IMR-90 (cell line): ENCODE measurements at regions not wholly inside any gene's neighbourhood (a gene's known extent, or its start where the extent isn't known, plus 50 kb on each side); places are given as distances from the start of the nearest gene placed in this dataset.

ENCODE experiments used
- ATAC-seq: fragments of 200-7000 bp; cut with Tn5 transposase; 2 replicates; pipeline ENCODE4 v1.9.1; 2020; ENCODE audit warnings: low read depth, mild to moderate bottlenecking, moderate library complexity
- BruUV-seq: library from RNA; stranded (reverse); fragments of 400-500 nt; replicated peaks from 2 replicates; lab custom pipeline; 2021; lab: Mats Ljungman, UMichigan
- CTCF ChIA-PET: fragments of 300-600 bp; formaldehyde crosslinking; extraction: SDS; loops from one replicate; lab custom pipeline; 2021; ENCODE audit warnings: antibody characterized with exemption; lab: Yijun Ruan, JAX
- POLR2A ChIA-PET: fragments of 300-600 bp; sonication (Branson Sonifier 250); formaldehyde crosslinking; loops from one replicate; lab custom pipeline; 2022; ENCODE audit warnings: antibody characterized with exemption; ENCODE audit not compliant: unreplicated experiment; lab: Charles Lee
- DNase-seq: peaks from one replicate; pipeline ENCODE4 v3.0.0; 2013
- H2AFZ ChIP-seq: replicated peaks from 2 replicates; pipeline ENCODE3; 2013; ENCODE audit warnings: low read length, mild to moderate bottlenecking; ENCODE audit not compliant: poor library complexity
- H2AK5ac ChIP-seq: 2 replicates; pipeline ENCODE4 v1.6.1; 2013; ENCODE audit warnings: low read depth, low read length, inconsistent platforms
- H2AK9ac ChIP-seq: replicated peaks from 2 replicates; pipeline ENCODE3; 2013; ENCODE audit warnings: mild to moderate bottlenecking, low read depth, low read length, moderate library complexity; ENCODE audit not compliant: poor library complexity
- H2BK120ac ChIP-seq: 2 replicates; pipeline ENCODE4 v1.6.1; 2013; ENCODE audit warnings: low read depth, low read length, inconsistent platforms
- H2BK15ac ChIP-seq: 3 replicates; pipeline ENCODE4 v1.6.1; 2013; ENCODE audit warnings: low read depth, low read length, inconsistent platforms
- H2BK20ac ChIP-seq: 2 replicates; pipeline ENCODE4 v1.6.1; 2013; ENCODE audit warnings: low read depth, mild to moderate bottlenecking, inconsistent platforms, low read length, moderate library complexity
- H2BK5ac ChIP-seq: 2 replicates; pipeline ENCODE4 v1.6.1; 2013; ENCODE audit warnings: mild to moderate bottlenecking, low read depth, low read length, inconsistent platforms; ENCODE audit not compliant: poor library complexity, severe bottlenecking
- H3K14ac ChIP-seq: replicated peaks from 2 replicates; pipeline ENCODE4 v1.6.1; 2013; ENCODE audit warnings: low read depth, low read length, inconsistent platforms
- H3K18ac ChIP-seq: 2 replicates; pipeline ENCODE4 v1.6.1; 2013; ENCODE audit warnings: low read depth, low read length, control low read depth
- H3K23ac ChIP-seq: 2 replicates; pipeline ENCODE4 v1.6.1; 2013; ENCODE audit warnings: low read depth, low read length, inconsistent platforms
- H3K27ac ChIP-seq: 2 replicates; pipeline ENCODE4 v1.5.1; 2013; ENCODE audit warnings: mild to moderate bottlenecking, control low read depth, low read length; ENCODE audit not compliant: insufficient read depth
- H3K27me3 ChIP-seq: 2 replicates; pipeline ENCODE4 v1.6.1; 2013; ENCODE audit warnings: low read length; ENCODE audit not compliant: control insufficient read depth, insufficient read depth
- H3K36me3 ChIP-seq: 2 replicates; pipeline ENCODE4 v1.6.1; 2013; ENCODE audit warnings: low read length, mixed read lengths; ENCODE audit not compliant: control insufficient read depth, insufficient read depth
- H3K4ac ChIP-seq: 2 replicates; pipeline ENCODE4 v1.6.1; 2013; ENCODE audit warnings: low read depth, low read length, inconsistent platforms
- H3K4me1 ChIP-seq: 2 replicates; pipeline ENCODE4 v1.6.1; 2013; ENCODE audit warnings: low read length, mixed read lengths; ENCODE audit not compliant: control insufficient read depth, insufficient read depth
- H3K4me2 ChIP-seq: 2 replicates; pipeline ENCODE4 v1.6.1; 2013; ENCODE audit warnings: low read depth, mild to moderate bottlenecking, control low read depth, low read length, moderate library complexity
- H3K4me3 ChIP-seq: 2 replicates; pipeline ENCODE4 v1.5.1; 2013; ENCODE audit warnings: low read depth, mild to moderate bottlenecking, control low read depth, low read length, moderate library complexity; ENCODE audit not compliant: insufficient read depth
- H3K56ac ChIP-seq: 2 replicates; pipeline ENCODE4 v1.6.1; 2013; ENCODE audit warnings: low read length, inconsistent platforms; ENCODE audit not compliant: insufficient read depth; ENCODE audit errors: extremely low read depth
- H3K79me1 ChIP-seq, 2 experiments: 2 replicates each; pipeline ENCODE4 v1.6.1; 2013; ENCODE audit warnings: low read length in 2 of 2, inconsistent platforms in 1 of 2, low read depth in 1 of 2
- H3K9ac ChIP-seq: 2 replicates; pipeline ENCODE4 v1.6.1; 2013; ENCODE audit warnings: low read depth, low read length, control low read depth
- H3K9me1 ChIP-seq: 2 replicates; pipeline ENCODE4 v1.6.1; 2013; ENCODE audit warnings: low read length, inconsistent platforms; ENCODE audit not compliant: insufficient read depth
- H3K9me3 ChIP-seq: 2 replicates; pipeline ENCODE4 v1.6.1; 2013; ENCODE audit warnings: low read length; ENCODE audit not compliant: control insufficient read depth, insufficient read depth
- H4K20me1 ChIP-seq: 2 replicates; pipeline ENCODE4 v1.6.1; 2013; ENCODE audit warnings: low read length, inconsistent platforms; ENCODE audit not compliant: insufficient read depth
- H4K5ac ChIP-seq: 2 replicates; pipeline ENCODE4 v1.6.1; 2013; ENCODE audit warnings: mild to moderate bottlenecking, low read depth, low read length, control low read depth
- H4K8ac ChIP-seq, 2 experiments: 2 replicates each; pipeline ENCODE4 v1.6.1; 2013; ENCODE audit warnings: low read depth in 2 of 2, low read length in 2 of 2, control low read depth in 1 of 2, inconsistent platforms in 1 of 2
- H4K91ac ChIP-seq: 2 replicates; pipeline ENCODE4 v1.6.1; 2013; ENCODE audit warnings: low read depth, low read length, inconsistent platforms; ENCODE audit not compliant: insufficient read depth
- BHLHE40 ChIP-seq: fragments of 150-350 bp; IDR thresholded peaks from 2 replicates; pipeline ENCODE4 v1.6.1; 2016; ENCODE audit warnings: mild to moderate bottlenecking, low read depth, low read length
- CHD1 ChIP-seq: IDR thresholded peaks from 2 replicates; pipeline ENCODE4 v1.6.1; 2012; ENCODE audit warnings: low read depth, low read length, improper control_type of control experiment
- FOS ChIP-seq: fragments of 150-350 bp; IDR thresholded peaks from 2 replicates; pipeline ENCODE4 v1.6.1; 2016; ENCODE audit warnings: low read depth, low read length
- POLR2A ChIP-seq: IDR thresholded peaks from 2 replicates; pipeline ENCODE4 v1.6.1; 2012; ENCODE audit warnings: mild to moderate bottlenecking, low read depth, low read length
- RAD21 ChIP-seq: IDR thresholded peaks from 2 replicates; pipeline ENCODE4 v1.6.1; 2012; ENCODE audit warnings: low read length, improper control_type of control experiment
- SMC3 ChIP-seq: fragments of 150-350 bp; IDR thresholded peaks from 2 replicates; pipeline ENCODE4 v1.6.1; 2016; ENCODE audit warnings: low read depth, mild to moderate bottlenecking, antibody characterized with exemption, low read length, moderate library complexity
- dilution Hi-C: fragments of 300-500 bp; cut with HindIII; formaldehyde crosslinking; loops from one replicate; pipeline ENCODE4 v1.14.3; 2018; ENCODE audit warnings: low sequenced_read_pairs; ENCODE audit not compliant: unreplicated experiment
- in situ Hi-C: fragments of 300-500 bp; cut with MboI; formaldehyde crosslinking; loops from 3 replicates; pipeline ENCODE4 v1.14.3; 2019; ENCODE audit warnings: low sequenced_read_pairs, inconsistent platforms, mixed read lengths
- intact Hi-C: fragments of 100-400 bp; cut with micrococcal nuclease; formaldehyde crosslinking; loops from 2 replicates; pipeline ENCODE4 v1.10.0; 2022
- TF ChIP-seq, protein P1 (sequence below): conservative IDR thresholded peaks from 2 replicates; pipeline ENCODE4 v1.5.1; 2012; ENCODE audit warnings: mild to moderate bottlenecking, low read depth, low read length, improper control_type of control experiment
- TF ChIP-seq, protein P2 (sequence below): fragments of 150-350 bp; IDR thresholded peaks from 2 replicates; pipeline ENCODE4 v1.6.1; 2017; ENCODE audit warnings: mild to moderate bottlenecking, antibody characterized with exemption, low read length, low read depth
- TF ChIP-seq, protein P3 (sequence below): fragments of 150-350 bp; IDR thresholded peaks from 2 replicates; pipeline ENCODE4 v1.6.1; 2016; ENCODE audit warnings: low read depth, mild to moderate bottlenecking, low read length, moderate library complexity, borderline replicate concordance

DNA sequence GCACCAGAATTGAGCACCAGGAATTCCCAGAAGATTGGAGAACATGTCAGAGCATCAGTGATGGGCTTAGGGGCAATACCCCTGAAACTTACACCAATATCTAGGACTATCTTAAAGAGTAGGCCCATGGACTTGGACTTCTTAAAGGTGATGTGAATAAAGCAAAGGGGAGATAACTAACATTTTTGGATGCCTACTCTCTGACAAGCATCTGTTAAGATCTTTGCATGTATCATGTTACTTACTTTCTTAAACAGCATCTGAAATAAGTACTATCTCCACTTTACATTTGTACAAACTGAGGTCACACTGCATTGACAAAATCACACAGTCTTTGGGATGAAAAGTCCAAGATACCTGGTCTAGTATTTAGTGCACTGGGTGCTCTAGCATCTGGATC is 258.6 kb upstream of the ARSJ start:
- no peak overlapping the region for H2BK120ac ChIP-seq
- dilution Hi-C loops, result no loop called here

More for the DNA sequence above, 258.6 kb upstream of the ARSJ start:
- no peak overlapping the region for H3K27ac ChIP-seq
- H2AFZ ChIP-seq, result no peak overlapping the region
- H3K9me1 ChIP-seq, result no peaks in the 10 kb centered on the region
- H4K20me1 ChIP-seq, result no peaks in the 10 kb centered on the region
- no peaks in the 10 kb centered on the region for H3K79me1 ChIP-seq
- H3K23ac ChIP-seq, result no peak overlapping the region
- no peak overlapping the region for H3K9ac ChIP-seq
- no peak overlapping the region for H4K5ac ChIP-seq
- no peak overlapping the region for H4K91ac ChIP-seq
- intact Hi-C loops, result no loop called here
- POLR2A ChIA-PET, result no interaction called here
- in situ Hi-C loops, result no loop called here
- no peak overlapping the region for H2AK5ac ChIP-seq
- no peak overlapping the region for H2AK9ac ChIP-seq
- H2BK20ac ChIP-seq, result no peak overlapping the region
- no peak overlapping the region for H3K56ac ChIP-seq
- no peak overlapping the region for H3K18ac ChIP-seq
- DNase-seq (no peak), ATAC-seq (no peak)
- TF ChIP-seq SMC3, result no peak
- TF ChIP-seq FOS, result no peak
- TF ChIP-seq, protein P1, sequence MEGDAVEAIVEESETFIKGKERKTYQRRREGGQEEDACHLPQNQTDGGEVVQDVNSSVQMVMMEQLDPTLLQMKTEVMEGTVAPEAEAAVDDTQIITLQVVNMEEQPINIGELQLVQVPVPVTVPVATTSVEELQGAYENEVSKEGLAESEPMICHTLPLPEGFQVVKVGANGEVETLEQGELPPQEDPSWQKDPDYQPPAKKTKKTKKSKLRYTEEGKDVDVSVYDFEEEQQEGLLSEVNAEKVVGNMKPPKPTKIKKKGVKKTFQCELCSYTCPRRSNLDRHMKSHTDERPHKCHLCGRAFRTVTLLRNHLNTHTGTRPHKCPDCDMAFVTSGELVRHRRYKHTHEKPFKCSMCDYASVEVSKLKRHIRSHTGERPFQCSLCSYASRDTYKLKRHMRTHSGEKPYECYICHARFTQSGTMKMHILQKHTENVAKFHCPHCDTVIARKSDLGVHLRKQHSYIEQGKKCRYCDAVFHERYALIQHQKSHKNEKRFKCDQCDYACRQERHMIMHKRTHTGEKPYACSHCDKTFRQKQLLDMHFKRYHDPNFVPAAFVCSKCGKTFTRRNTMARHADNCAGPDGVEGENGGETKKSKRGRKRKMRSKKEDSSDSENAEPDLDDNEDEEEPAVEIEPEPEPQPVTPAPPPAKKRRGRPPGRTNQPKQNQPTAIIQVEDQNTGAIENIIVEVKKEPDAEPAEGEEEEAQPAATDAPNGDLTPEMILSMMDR, result no peak
- TF ChIP-seq POLR2A, result no peak
- TF ChIP-seq, protein P2, sequence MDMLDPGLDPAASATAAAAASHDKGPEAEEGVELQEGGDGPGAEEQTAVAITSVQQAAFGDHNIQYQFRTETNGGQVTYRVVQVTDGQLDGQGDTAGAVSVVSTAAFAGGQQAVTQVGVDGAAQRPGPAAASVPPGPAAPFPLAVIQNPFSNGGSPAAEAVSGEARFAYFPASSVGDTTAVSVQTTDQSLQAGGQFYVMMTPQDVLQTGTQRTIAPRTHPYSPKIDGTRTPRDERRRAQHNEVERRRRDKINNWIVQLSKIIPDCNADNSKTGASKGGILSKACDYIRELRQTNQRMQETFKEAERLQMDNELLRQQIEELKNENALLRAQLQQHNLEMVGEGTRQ, result no peak
- no peak for TF ChIP-seq RAD21
- TF ChIP-seq, protein P3, sequence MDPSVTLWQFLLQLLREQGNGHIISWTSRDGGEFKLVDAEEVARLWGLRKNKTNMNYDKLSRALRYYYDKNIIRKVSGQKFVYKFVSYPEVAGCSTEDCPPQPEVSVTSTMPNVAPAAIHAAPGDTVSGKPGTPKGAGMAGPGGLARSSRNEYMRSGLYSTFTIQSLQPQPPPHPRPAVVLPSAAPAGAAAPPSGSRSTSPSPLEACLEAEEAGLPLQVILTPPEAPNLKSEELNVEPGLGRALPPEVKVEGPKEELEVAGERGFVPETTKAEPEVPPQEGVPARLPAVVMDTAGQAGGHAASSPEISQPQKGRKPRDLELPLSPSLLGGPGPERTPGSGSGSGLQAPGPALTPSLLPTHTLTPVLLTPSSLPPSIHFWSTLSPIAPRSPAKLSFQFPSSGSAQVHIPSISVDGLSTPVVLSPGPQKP, result no peak
- TF ChIP-seq CHD1, result no peak
- no peak for TF ChIP-seq BHLHE40
- no peak overlapping the region for H4K8ac ChIP-seq
- no peak overlapping the region for H2BK5ac ChIP-seq
- no peak overlapping the region for H3K14ac ChIP-seq
- H3K9me3 ChIP-seq, result no peaks in the 10 kb centered on the region
- no peak overlapping the region for H3K4ac ChIP-seq
- no TSS peak for BruUV-seq
- H3K4me1 ChIP-seq, result no peaks in the 10 kb centered on the region
- H3K27me3 ChIP-seq, result no peaks in the 10 kb centered on the region
- CTCF ChIA-PET, result interaction anchor here (0.6 kb wide), 1 partner anchor 262 kb away, joined by 3 read pairs; no protein-coding TSS in a partner anchor
- no peak overlapping the region for H3K4me2 ChIP-seq
- H2BK15ac ChIP-seq, result no peak overlapping the region
- H3K4me3 ChIP-seq, result no peak overlapping the region
- H3K36me3 ChIP-seq, result no peaks in the 10 kb centered on the region
